ENCODE measurements at regions not wholly inside any gene's neighbourhood (a gene's known extent, or its start where the extent isn't known, plus 50 kb on each side); places are given as distances from the start of the nearest gene placed in this dataset.

DNA sequence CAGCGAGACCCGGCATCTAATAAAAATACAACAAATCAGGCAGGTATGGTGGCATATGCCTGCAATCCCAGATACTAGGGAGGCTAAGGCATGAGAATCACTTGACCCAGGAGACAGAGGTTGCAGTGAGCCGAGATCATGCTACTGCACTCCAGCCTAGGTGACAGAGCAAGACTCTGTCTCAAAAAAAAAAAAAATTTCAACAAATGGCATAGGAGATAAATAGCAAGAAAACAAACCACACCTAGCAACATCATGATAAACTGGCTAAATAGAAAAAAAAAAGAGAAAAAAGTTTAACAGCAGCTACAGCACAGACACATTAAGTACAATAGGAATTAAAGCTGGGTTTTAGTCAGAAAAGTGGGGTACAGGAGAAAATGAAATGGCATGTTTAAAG lies 1034.6 kb upstream of the LRRN3 start:
- TF ChIP-seq, protein P1, sequence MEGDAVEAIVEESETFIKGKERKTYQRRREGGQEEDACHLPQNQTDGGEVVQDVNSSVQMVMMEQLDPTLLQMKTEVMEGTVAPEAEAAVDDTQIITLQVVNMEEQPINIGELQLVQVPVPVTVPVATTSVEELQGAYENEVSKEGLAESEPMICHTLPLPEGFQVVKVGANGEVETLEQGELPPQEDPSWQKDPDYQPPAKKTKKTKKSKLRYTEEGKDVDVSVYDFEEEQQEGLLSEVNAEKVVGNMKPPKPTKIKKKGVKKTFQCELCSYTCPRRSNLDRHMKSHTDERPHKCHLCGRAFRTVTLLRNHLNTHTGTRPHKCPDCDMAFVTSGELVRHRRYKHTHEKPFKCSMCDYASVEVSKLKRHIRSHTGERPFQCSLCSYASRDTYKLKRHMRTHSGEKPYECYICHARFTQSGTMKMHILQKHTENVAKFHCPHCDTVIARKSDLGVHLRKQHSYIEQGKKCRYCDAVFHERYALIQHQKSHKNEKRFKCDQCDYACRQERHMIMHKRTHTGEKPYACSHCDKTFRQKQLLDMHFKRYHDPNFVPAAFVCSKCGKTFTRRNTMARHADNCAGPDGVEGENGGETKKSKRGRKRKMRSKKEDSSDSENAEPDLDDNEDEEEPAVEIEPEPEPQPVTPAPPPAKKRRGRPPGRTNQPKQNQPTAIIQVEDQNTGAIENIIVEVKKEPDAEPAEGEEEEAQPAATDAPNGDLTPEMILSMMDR (IDR thresholded peaks at IDR 0.05): no peak
- TF ChIP-seq POLR2A (IDR thresholded peaks at IDR 0.05): no peak

Measured in lower leg skin (tissue), 3 donors.